RWPE1 (cell line): ENCODE measurements at regions not wholly inside any gene's neighbourhood (a gene's known extent, or its start where the extent isn't known, plus 50 kb on each side); places are given as distances from the start of the nearest gene placed in this dataset.
A peak's percentile ranks its signal among the peaks of the same experiment; 100 is the strongest.
"Not testable (repeated sequence)": the region's sequence is repeated elsewhere in the genome, so short reads cannot be mapped to it uniquely, and the experiment has no call there.

Experiments used
- CTCF ChIA-PET: fragments of 350-600 bp; sonication (Branson Sonifier 250); formaldehyde crosslinking; extraction: SDS; loops from one replicate; lab custom pipeline; 2021; lab: Yijun Ruan, JAX
- POLR2A ChIA-PET: fragments of 400-600 bp; formaldehyde crosslinking; extraction: SDS; loops from one replicate; lab custom pipeline; 2020; ENCODE audit warnings: antibody characterized with exemption; ENCODE audit not compliant: low non-redundant PET; lab: Yijun Ruan, JAX
- DNase-seq: peaks from one replicate; pipeline ENCODE4 v3.0.0; 2012; ENCODE audit warnings: low spot score
- H3K27ac ChIP-seq: fragments of 450-650 bp; 2 replicates; pipeline ENCODE4 v1.5.1; 2017
- TF ChIP-seq, protein P1 (sequence below): fragments of 450-650 bp; conservative IDR thresholded peaks from 2 replicates; pipeline ENCODE4 v1.5.1; 2017; ENCODE audit warnings: low read depth, mild to moderate bottlenecking

DNA sequence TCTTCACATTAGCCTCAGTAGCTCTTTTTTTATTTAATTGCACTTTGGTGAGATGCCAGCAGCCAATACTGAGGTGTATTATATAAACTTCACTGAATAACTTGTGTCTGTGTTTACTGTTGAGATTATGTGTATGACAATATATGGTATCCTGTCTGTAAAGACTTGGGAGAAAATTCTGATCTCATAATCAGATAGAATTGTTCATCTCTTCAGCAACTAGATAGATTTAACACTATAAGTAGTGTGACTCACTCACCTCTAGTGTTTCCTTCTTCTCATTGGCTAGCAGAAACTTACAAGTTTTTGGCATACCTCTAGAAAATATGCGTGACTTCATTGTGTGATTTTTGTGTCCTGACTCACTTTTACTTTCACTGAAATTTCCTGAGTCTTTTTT, 67.6 kb upstream of the TGFBR2 start:
- peak; percentile 75 for DNase-seq
- ChIA-PET POLR2A (no interaction called here), CTCF (no interaction called here)
- TF ChIP-seq, protein P1, sequence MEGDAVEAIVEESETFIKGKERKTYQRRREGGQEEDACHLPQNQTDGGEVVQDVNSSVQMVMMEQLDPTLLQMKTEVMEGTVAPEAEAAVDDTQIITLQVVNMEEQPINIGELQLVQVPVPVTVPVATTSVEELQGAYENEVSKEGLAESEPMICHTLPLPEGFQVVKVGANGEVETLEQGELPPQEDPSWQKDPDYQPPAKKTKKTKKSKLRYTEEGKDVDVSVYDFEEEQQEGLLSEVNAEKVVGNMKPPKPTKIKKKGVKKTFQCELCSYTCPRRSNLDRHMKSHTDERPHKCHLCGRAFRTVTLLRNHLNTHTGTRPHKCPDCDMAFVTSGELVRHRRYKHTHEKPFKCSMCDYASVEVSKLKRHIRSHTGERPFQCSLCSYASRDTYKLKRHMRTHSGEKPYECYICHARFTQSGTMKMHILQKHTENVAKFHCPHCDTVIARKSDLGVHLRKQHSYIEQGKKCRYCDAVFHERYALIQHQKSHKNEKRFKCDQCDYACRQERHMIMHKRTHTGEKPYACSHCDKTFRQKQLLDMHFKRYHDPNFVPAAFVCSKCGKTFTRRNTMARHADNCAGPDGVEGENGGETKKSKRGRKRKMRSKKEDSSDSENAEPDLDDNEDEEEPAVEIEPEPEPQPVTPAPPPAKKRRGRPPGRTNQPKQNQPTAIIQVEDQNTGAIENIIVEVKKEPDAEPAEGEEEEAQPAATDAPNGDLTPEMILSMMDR: no peak
- H3K27ac ChIP-seq: no peak overlapping the region

DNA sequence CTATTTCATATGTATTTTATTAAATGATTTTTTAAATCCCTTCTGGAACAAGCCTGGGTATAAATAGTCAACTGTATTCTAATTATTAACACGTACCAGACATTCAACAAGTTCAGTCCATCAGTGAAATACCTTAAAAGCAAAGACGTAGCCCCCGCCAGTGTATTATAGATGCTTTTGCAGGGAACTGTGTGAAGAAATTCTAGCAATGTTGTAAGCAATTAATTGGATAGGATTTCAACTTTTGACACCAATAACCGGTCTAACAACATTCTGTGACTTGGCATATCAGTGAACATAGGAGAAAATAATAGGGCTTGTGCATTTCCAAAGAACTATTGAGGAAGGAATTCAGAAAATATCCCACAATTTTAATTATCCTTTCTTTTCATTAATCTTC, 67.2 kb upstream of the TGFBR2 start:
- ChIA-PET POLR2A (no interaction called here), CTCF (no interaction called here)
- DNase-seq: peak; percentile 47
- H3K27ac ChIP-seq: no peak overlapping the region
- TF ChIP-seq, protein P1: no peak

DNA sequence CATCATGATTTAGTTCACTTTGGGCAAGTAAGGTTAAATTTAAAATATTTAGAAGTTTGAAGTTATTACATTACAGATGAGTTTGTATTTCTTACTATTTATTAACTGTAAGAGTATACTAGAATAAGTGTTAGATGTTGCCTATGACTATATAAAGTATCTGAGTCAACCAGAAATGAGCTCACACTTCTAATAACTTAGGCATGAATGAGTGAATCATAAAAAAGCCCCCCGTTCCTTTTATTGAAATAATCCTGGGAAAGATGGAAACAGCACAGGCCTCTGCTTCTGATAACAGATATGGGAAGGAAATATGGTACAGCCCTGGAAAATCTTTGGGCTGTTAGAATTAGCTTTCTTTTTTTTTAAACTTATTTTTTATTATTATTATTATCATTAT, 66.6 kb upstream of the TGFBR2 start:
- TF ChIP-seq, protein P1: no peak
- DNase-seq: peak; percentile 33
- CTCF ChIA-PET: no interaction called here
- no peak overlapping the region for H3K27ac ChIP-seq
- POLR2A ChIA-PET: no interaction called here

DNA sequence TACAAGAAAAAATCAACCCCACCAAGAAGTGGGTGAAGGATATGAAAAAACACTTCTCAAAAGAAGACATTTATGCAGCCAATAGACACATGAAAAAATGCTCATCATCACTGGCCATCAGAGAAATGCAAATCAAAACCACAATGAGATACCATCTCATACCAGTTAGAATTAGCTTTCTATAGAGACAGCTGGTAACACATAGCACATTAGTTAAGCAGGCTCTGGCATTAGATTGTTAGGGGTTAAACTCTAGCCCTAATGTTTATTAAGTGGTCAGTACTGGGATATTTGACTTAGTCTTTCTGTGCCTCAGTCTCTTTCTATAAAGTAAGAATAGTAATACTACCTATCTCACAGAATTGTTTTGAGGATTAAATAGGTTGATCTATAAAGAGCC, 65.2 kb upstream of the TGFBR2 start:
- POLR2A ChIA-PET, H3K27ac ChIP-seq, DNase-seq, CTCF ChIA-PET: not testable (repeated sequence)

DNA sequence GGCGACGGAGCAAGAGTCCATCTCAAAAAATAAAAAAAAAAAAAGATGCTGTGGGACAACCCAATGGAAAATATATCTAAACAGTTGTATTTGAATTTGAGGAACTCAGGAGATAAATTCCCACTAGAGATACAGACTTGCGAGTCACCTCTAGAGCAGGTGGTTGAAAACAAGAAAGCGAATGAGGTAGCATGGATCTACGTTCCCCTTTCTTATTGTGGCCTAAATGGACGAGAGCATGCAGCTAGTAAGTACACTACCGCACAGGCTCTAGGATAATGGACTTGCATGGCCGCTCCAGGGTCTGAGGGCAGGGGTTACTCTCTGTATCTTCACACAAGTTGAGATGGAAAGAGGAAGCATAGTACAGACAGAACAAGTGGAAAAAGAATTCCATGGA, 63.5 kb upstream of the TGFBR2 start:
- no peak for DNase-seq
- TF ChIP-seq, protein P1: no peak
- no peak overlapping the region for H3K27ac ChIP-seq
- ChIA-PET CTCF (no interaction called here), POLR2A (no interaction called here)

DNA sequence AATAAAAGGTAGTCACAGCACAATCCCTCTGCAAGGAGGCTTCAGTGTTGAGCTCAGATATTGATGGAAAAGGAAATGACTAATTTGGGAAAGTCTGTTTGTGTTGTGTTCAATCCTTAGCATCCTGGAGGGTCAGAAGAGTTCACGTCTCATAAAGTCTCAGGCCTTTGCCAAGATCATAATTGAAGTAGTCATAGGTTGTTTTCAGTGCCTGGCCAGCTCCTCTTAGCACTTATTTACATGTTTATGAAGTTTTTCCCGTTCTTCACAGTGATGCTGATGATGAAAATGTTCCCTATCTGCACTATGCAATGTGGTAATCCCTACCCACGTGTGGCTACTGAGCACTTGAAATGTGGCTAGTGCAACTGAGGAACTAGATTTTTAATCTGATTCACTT, 61.6 kb upstream of the TGFBR2 start:
- peak; percentile 67 for DNase-seq
- TF ChIP-seq, protein P1: no peak
- ChIA-PET CTCF (no interaction called here), POLR2A (no interaction called here)
- no peak overlapping the region for H3K27ac ChIP-seq

DNA sequence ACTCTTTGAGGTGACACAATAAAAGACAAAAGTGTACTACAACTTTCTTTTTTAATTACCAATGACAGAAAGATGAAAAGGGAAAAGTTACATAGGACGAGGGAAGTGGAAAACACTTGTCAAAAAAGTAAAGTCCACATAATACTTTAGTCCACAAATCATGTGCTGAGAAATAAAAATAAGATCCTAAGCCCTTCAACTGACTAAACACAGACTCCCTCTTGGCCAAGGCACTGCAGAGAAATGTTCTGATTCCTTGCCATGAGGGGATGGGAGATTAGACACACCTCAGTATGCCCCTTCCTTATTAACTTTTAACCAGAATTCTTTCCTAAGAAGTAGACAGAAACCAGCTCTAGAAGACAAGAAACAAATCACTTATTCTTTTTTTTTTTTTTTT, 59.5 kb upstream of the TGFBR2 start:
- H3K27ac ChIP-seq: no peak overlapping the region
- TF ChIP-seq, protein P1: no peak
- no peak for DNase-seq
- POLR2A ChIA-PET: no interaction called here
- CTCF ChIA-PET: no interaction called here
